ENCODE measurements at regions not wholly inside any gene's neighbourhood (a gene's known extent, or its start where the extent isn't known, plus 50 kb on each side); places are given as distances from the start of the nearest gene placed in this dataset.

- TF ChIP-seq CTCF (IDR thresholded peaks at IDR 0.05) = no peak
- no peak for TF ChIP-seq ZSCAN18 (CRISPR knock-in tag; IDR thresholded peaks at IDR 0.05)
- no peak for TF ChIP-seq ATF3 (CRISPR knock-in tag; conservative IDR thresholded peaks at IDR 0.05)
- TF ChIP-seq ZBTB21 (CRISPR knock-in tag; IDR thresholded peaks at IDR 0.05; ENCODE audit: borderline replicate concordance) = no peak
- no peak for TF ChIP-seq ARID4B (CRISPR knock-in tag; IDR thresholded peaks at IDR 0.05; ENCODE audit: borderline replicate concordance)
- TF ChIP-seq USF1 (CRISPR knock-in tag; IDR thresholded peaks at IDR 0.05) = no peak
- no peak for TF ChIP-seq SP1 (CRISPR knock-in tag; conservative IDR thresholded peaks at IDR 0.05)
- TF ChIP-seq ZNF263 (CRISPR knock-in tag; IDR thresholded peaks at IDR 0.05; ENCODE audit: low read depth) = no peak
Measured at GRCh38 chr2:34705551-34706247, 1106.6 kb upstream of the FAM98A start.

All from WTC11 (cell line).